Panc1 (cell line): ENCODE measurements at regions not wholly inside any gene's neighbourhood (a gene's known extent, or its start where the extent isn't known, plus 50 kb on each side); places are given as distances from the start of the nearest gene placed in this dataset.

ENCODE experiments used
- POLR2AphosphoS5 ChIP-seq: IDR thresholded peaks from 2 replicates; pipeline ENCODE4 v1.6.1; 2012; ENCODE audit warnings: mild to moderate bottlenecking, low read depth, low read length, moderate library complexity
- SIN3A ChIP-seq: IDR thresholded peaks from 2 replicates; pipeline ENCODE4 v1.6.1; 2012; ENCODE audit warnings: low read depth, mild to moderate bottlenecking, low read length, moderate library complexity, borderline replicate concordance; ENCODE audit not compliant: insufficient read depth
- TCF7L2 ChIP-seq: IDR thresholded peaks from 2 replicates; pipeline ENCODE4 v1.6.1; 2011; ENCODE audit warnings: mild to moderate bottlenecking, low read depth, low read length, inconsistent platforms
- TF ChIP-seq, protein P1 (sequence below): fragments of 450-650 bp; IDR thresholded peaks from 2 replicates; pipeline ENCODE4 v1.5.1; 2017; ENCODE audit warnings: mild to moderate bottlenecking

DNA sequence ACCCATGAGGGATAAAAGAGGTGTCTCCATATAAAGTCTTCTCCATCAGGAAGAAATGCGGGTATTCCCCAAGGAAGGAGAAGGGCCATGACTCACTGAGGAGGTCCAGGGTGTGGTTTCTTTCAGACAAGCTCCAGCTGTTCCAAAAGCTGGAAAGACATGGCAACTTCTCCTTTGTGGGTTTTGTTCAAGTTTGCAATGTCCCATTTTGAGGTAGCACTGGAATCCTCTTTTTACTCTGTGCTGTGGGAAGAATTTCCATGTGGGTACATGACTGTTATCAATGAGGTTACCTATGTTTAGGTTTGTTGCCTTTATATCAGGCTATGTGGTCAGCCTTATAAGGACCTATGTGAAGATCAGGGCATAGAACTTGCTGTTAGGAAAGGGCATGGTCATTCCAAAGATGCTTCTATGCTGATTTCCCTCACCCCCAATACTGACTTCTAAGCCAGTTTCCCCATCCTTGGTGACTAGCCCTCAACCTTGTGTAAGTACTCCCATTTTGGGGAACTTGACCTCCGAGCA is 697.5 kb downstream of the INHBA start:
- TF ChIP-seq, protein P1, sequence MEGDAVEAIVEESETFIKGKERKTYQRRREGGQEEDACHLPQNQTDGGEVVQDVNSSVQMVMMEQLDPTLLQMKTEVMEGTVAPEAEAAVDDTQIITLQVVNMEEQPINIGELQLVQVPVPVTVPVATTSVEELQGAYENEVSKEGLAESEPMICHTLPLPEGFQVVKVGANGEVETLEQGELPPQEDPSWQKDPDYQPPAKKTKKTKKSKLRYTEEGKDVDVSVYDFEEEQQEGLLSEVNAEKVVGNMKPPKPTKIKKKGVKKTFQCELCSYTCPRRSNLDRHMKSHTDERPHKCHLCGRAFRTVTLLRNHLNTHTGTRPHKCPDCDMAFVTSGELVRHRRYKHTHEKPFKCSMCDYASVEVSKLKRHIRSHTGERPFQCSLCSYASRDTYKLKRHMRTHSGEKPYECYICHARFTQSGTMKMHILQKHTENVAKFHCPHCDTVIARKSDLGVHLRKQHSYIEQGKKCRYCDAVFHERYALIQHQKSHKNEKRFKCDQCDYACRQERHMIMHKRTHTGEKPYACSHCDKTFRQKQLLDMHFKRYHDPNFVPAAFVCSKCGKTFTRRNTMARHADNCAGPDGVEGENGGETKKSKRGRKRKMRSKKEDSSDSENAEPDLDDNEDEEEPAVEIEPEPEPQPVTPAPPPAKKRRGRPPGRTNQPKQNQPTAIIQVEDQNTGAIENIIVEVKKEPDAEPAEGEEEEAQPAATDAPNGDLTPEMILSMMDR: no peak
- no peak for TF ChIP-seq POLR2AphosphoS5
- TF ChIP-seq TCF7L2: no peak
- no peak for TF ChIP-seq SIN3A
